ENCODE measurements at regions not wholly inside any gene's neighbourhood (a gene's known extent, or its start where the extent isn't known, plus 50 kb on each side); places are given as distances from the start of the nearest gene placed in this dataset.

- H3K79me2 ChIP-seq, result no peaks in the 10 kb centered on the region
- TF ChIP-seq CTCF (IDR thresholded peaks at IDR 0.05), result no peak
- no peak overlapping the region for H3K27ac ChIP-seq
- no peaks in the 10 kb centered on the region for H3K27me3 ChIP-seq (ENCODE audit: control insufficient read depth, insufficient read depth, low read length)
- no peak overlapping the region for H3K9ac ChIP-seq
- H3K9me3 ChIP-seq (ENCODE audit: control insufficient read depth, low read length), result no peaks in the 10 kb centered on the region
- H3K4me3 ChIP-seq (ENCODE audit: low read depth, low read length), result no peak overlapping the region
- no peak overlapping the region for H3K4me2 ChIP-seq (ENCODE audit: low read length)
- H2AFZ ChIP-seq, result no peak overlapping the region
- H3K4me1 ChIP-seq, result peaks cover 5% of the 10 kb centered on the region
- H3K36me3 ChIP-seq (ENCODE audit: control insufficient read depth, insufficient read depth, low read length), result no peaks in the 10 kb centered on the region
Observed at GRCh38 chr7:25624833-25625232, 396.5 kb upstream of the NPVF start.

GRCh38 chr7:25625306-25625992 lies 397.2 kb upstream of the NPVF start:
- no peak for TF ChIP-seq CTCF (IDR thresholded peaks at IDR 0.05)

DNA sequence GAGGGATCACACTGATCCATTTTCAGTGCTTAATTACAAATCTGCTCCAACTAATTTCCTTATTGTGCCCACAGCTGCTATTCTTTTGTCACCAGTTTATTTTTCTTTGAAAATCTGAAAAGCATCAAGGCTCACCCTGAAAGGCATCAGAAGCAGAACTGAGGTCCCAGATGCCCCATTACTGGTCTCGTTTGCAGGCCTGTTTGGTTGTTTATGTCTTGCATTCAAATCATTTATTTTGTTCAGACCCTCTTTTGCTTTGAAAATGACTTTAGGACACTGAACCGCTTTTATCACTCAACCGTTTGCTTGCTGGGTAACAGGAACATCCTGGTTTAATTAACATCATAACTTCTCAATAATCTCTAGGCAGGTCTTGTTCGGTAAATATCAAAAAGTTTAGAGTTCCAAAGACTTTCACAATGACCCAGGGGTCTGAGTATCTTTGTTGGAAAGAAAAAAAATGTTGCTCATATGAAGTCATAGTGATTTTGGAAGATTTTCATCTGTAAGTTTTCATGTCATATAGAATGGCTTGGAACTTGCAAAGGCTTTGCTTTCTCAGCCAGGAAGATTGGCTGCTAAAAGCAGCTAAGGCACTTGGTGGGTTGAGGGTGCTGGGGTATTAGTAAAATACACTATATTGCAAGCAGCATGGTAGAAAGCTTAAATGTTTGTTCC lies 398.3 kb upstream of the NPVF start:
- Histone ChIP-seq H3K9ac (no peak overlapping the region), H3K27me3 (ENCODE audit: control insufficient read depth, insufficient read depth, low read length) (no peaks in the 10 kb centered on the region), H3K9me3 (ENCODE audit: control insufficient read depth, low read length) (no peaks in the 10 kb centered on the region), H3K27ac (no peak overlapping the region), H3K79me2 (no peaks in the 10 kb centered on the region), H3K36me3 (ENCODE audit: control insufficient read depth, insufficient read depth, low read length) (no peaks in the 10 kb centered on the region), H3K4me3 (ENCODE audit: low read depth, low read length) (no peak overlapping the region), H3K4me2 (ENCODE audit: low read length) (no peak overlapping the region), H2AFZ (no peak overlapping the region), H3K4me1 (no peaks in the 10 kb centered on the region)
- TF ChIP-seq CTCF (IDR thresholded peaks at IDR 0.05), result no peak

More at GRCh38 chr7:25625306-25625992, 397.2 kb upstream of the NPVF start:
- no peaks in the 10 kb centered on the region for H3K27me3 ChIP-seq (ENCODE audit: control insufficient read depth, insufficient read depth, low read length)
- H3K9me3 ChIP-seq (ENCODE audit: control insufficient read depth, low read length), result no peaks in the 10 kb centered on the region
- no peak overlapping the region for H3K27ac ChIP-seq
- peaks cover 4% of the 10 kb centered on the region for H3K4me1 ChIP-seq
- no peak overlapping the region for H3K9ac ChIP-seq
- no peaks in the 10 kb centered on the region for H3K36me3 ChIP-seq (ENCODE audit: control insufficient read depth, insufficient read depth, low read length)
- no peak overlapping the region for H2AFZ ChIP-seq
- no peak overlapping the region for H3K4me3 ChIP-seq (ENCODE audit: low read depth, low read length)
- no peaks in the 10 kb centered on the region for H3K79me2 ChIP-seq
- H3K4me2 ChIP-seq (ENCODE audit: low read length), result no peak overlapping the region

- Histone ChIP-seq H3K9me3 (ENCODE audit: control insufficient read depth, low read length) (no peaks in the 10 kb centered on the region), H2AFZ (no peak overlapping the region), H3K4me2 (ENCODE audit: low read length) (no peak overlapping the region), H3K9ac (no peak overlapping the region), H3K27ac (no peak overlapping the region), H3K79me2 (no peaks in the 10 kb centered on the region), H3K4me3 (ENCODE audit: low read depth, low read length) (no peak overlapping the region), H3K27me3 (ENCODE audit: control insufficient read depth, insufficient read depth, low read length) (no peaks in the 10 kb centered on the region), H3K4me1 (no peaks in the 10 kb centered on the region), H3K36me3 (ENCODE audit: control insufficient read depth, insufficient read depth, low read length) (no peaks in the 10 kb centered on the region)
- no peak for TF ChIP-seq CTCF (IDR thresholded peaks at IDR 0.05)
Observed at GRCh38 chr7:25628446-25628845, 400.2 kb upstream of the NPVF start.
